GM21737 (cell line): ENCODE measurements at regions not wholly inside any gene's neighbourhood (a gene's known extent, or its start where the extent isn't known, plus 50 kb on each side); places are given as distances from the start of the nearest gene placed in this dataset.

ENCODE experiments used
- ATAC-seq: cut with Tn5 transposase; IDR thresholded peaks from one replicate; pipeline ENCODE4 v1.9.1; 2021; ENCODE audit warnings: mild to moderate bottlenecking, moderate library complexity; ENCODE audit not compliant: unreplicated experiment

- no peak for ATAC-seq
Observed at GRCh38 chr1:170219163-170219562, 73.4 kb downstream of the NTMT2 start.

DNA sequence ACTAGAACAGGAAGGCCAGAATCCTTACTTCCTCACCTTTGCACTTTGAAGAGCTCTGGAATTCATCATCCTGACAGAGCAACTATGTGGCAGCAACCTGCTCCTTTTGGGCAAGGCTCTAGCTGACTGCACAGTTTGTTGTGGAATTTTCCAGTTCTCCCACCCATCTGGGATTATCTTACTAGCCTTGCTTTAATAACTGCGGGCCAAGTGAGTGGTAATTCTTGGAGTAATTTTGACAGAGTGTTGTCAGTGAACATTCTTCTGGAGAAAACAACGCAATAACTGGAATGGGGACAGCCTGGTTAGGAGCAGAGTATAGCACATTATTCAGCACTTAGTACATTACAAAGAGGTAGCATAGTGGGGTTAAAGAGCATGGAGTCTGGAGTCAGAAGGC, 75.3 kb downstream of the NTMT2 start:
- no peak for ATAC-seq

GRCh38 chr1:170221495-170221894, 75.7 kb downstream of the NTMT2 start:
- ATAC-seq: no peak

DNA sequence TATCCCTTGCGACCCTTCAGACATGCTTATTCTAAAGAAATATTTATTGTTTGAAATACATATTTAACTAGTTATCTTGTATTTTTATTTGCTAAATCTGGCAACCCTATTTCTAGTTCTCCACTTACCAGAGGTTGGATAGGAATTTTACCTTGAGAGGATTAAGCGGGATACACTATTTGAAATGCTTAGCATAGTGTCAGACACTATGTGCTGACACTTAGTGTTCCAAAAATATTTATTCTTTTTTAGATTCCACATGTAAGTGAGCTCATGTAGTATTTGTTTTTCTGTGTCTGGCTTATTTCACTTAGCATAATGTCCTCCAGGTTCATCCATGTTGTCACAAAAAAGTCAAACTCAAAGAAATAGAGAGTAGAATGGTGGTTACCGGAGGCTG, 78.7 kb downstream of the NTMT2 start:
- no peak for ATAC-seq

- ATAC-seq: no peak
Observed at GRCh38 chr1:170225781-170226530, 80.2 kb downstream of the NTMT2 start.

GRCh38 chr1:170226767-170227166, 81.0 kb downstream of the NTMT2 start:
- no peak for ATAC-seq

DNA sequence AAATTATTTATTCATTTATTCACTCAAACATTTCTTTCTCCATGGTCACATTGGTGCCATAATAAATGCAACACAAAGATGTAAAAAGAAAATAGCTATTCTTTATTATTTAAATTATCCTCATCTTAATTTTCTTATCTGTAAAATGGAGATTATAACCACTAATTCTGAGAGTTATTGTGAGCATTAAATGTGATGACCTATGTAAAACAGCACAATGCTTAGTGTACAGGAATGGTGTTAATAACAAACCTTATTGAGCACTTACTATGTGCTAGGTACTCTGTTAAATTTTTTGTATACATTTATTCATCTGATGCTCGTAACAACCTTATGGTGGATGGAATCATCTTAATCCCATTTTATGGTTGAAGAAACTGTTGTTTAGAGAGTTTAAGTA, 84.6 kb downstream of the NTMT2 start:
- ATAC-seq: no peak

DNA sequence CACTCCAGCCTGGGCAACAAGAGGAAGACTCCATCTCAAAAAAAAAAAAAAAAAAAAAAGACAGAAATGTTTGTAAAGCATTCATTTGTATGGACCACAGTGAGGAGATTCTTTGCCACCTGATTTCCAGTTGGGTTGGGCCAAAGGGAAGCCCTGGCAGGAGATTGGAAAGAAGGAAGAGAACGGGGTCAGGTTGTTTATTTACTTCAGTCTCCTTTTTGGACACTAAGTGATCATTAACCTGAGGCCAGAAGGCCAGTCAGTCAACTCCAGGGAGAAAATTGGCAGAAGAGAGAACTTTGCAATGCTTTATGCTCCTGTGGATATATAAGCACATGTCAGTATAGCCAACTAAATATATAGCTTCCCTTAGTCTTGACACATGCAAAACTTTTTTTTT, 85.9 kb downstream of the NTMT2 start:
- no peak for ATAC-seq

DNA sequence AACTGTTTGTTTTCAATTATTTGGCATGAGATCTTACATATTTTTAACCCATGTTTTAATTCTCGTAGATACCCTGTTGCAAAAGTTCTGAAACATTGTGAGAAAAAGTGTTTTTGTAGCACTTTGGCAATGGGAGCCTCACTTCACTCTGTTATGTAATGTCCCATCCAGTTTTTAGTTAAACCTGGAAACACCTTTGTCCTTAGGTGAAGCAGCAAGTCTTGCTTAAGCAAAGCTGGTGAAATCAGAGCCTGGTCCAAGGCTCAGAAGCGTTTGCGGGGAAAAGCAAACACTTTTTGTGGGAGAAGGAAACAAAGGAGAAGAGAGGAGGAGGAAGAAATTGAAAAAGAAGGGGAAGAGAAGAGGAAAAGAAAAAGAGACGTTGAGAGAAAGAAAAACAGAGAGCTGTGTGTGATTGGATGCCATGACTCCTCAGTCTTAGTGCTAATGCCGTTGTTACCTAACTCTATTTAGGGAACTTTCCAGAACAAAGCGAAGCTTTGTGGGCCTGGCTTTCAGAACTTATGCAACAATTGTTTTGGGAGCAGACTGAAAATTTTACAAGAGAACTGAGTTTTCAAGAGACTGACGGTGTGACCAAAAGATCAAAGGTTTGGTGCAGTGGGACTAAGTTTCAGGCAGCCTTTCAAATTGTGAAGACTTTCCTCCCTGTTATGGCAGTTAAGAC, 93.1 kb downstream of the NTMT2 start:
- no peak for ATAC-seq

DNA sequence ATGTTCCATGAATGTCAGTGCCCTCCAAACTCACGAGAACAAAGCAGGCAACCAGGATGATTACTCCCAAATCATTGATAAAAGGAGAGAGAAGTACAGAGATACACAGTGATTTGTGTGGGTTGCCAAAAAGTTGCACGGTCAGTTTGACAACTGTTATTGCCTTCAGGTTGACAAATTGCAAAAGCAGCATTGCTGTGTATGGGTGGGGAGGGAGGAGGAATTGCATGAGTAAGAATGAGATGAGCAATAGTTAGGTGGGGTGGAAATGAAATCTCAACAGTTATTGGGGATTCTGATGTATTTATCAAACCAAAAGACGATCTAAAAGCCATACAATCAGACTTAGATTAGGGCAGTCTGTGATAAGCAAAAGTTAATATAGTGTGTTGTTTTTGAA, 93.7 kb downstream of the NTMT2 start:
- ATAC-seq: no peak

GRCh38 chr1:170240409-170240808, 94.7 kb downstream of the NTMT2 start:
- ATAC-seq: peak; percentile 94

GRCh38 chr1:170241266-170241851, 95.6 kb downstream of the NTMT2 start:
- no peak for ATAC-seq

GRCh38 chr1:170247751-170248521, 102.2 kb downstream of the NTMT2 start:
- ATAC-seq: no peak

DNA sequence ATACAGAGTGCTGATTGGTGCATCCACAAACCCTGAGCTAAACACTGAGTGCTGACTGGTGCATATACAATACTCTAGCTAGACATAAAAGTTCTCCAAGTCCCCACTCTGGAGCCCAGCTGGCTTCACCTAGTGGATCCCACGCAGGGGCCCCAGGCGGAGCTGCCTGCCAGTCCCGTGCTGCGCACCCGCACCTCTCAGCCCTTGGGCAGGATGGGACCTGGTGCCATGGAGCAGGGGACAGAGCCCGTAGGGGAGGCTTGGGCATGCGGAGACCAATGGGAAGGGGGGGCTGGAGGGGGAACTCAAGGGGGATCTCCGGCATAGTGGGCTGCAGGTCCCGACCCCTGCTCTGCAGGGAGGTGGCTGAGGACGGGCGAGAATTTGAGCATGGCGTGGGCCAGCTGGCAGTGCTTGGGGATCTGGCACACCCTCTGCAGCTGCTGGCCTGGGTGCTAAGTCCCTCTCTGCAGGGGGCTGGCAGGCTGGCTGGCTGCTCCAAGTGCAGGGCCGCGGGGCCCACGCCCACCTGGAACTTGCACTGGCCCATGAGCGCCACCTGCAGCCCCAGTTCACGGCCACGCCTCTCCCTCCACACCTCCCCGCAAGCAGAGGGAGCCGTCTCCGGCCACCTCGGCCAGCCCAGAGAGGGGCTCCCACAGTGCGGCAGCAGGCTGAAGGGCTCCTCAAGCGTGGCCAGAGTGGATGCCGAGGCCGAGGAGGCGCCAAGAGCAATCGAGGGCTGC, 104.9 kb downstream of the NTMT2 start:
- ATAC-seq: no peak

GRCh38 chr1:170252851-170253579, 107.3 kb downstream of the NTMT2 start:
- no peak for ATAC-seq

DNA sequence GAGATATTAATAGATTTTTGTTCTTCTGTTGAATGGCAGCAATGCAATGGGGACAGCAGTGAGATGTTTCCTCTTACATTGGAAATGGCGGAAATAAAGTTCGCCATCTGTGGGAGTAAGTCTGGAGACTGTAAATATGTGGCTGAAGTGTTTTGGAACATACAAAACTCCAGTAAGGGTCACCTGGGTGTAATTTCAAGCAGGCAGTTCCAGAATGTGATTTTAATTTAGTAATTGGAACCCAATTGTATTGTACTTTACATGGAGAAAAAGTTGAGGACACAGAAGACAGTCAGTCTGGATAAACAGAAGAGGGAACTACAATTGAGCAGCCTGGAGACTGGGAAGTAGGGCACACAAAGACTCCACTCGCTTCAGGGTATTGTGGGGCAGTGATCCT, 108.6 kb downstream of the NTMT2 start:
- ATAC-seq: no peak

DNA sequence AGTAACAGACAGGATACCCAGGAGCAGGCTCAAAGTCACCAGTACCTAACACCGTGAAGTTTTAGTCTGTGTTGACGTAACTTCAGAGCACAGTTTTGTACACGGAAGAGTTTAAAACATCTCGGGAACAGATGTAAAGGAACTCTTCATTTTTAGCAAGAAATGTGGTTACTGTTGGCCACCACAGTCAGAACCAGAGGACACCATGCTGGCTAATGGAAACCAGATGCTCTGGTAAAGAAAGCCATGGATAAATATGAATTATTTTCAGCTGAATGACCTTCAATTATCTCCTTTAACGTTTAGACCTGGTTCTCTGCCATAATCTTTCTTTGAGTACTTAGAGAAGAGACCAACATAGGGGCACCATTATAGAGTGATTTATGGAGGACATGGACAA, 115.9 kb downstream of the NTMT2 start:
- ATAC-seq: no peak

GRCh38 chr1:170262276-170262939, 116.6 kb downstream of the NTMT2 start:
- ATAC-seq: no peak

DNA sequence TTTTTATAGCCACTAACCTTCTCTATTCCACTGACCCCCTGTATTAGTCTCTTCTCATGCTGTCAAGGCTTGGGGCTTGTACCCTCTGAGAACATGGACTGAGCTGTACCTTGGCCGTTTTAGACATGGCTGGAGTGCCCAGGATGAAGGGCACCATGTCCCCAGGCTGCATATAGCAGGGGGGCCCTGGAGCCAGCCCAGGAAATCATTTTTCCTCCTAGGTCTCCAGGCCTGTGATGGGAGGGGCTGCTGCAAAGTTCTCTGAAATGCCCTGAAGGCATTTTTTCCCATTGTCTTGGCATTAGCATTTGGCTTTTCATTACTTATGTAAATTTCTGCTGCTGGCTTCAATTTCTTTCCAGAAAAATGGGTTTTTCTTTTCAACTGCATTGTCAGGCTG, 119.5 kb downstream of the NTMT2 start:
- ATAC-seq: no peak

DNA sequence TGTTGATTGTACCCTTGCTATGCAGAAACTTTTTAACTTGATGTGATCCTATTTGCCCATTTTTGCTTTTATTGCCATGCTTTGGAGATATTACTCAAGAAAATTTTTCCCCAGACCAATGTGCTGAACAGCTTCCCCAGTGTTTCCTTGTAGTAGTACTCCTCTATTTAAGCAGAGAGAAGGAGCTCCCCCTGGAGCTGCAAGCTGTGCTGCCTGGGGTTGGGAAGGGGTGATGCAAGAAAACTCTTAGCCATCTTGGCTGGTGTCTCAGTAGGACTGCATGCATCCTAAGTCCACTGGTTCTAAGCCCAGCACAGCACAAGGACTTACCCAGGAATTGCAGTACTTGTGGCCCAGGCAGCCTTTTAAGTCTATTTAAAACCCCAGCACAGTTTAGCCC, 121.6 kb downstream of the NTMT2 start:
- no peak for ATAC-seq
